ENCODE measurements at regions not wholly inside any gene's neighbourhood (a gene's known extent, or its start where the extent isn't known, plus 50 kb on each side); places are given as distances from the start of the nearest gene placed in this dataset.

DNA sequence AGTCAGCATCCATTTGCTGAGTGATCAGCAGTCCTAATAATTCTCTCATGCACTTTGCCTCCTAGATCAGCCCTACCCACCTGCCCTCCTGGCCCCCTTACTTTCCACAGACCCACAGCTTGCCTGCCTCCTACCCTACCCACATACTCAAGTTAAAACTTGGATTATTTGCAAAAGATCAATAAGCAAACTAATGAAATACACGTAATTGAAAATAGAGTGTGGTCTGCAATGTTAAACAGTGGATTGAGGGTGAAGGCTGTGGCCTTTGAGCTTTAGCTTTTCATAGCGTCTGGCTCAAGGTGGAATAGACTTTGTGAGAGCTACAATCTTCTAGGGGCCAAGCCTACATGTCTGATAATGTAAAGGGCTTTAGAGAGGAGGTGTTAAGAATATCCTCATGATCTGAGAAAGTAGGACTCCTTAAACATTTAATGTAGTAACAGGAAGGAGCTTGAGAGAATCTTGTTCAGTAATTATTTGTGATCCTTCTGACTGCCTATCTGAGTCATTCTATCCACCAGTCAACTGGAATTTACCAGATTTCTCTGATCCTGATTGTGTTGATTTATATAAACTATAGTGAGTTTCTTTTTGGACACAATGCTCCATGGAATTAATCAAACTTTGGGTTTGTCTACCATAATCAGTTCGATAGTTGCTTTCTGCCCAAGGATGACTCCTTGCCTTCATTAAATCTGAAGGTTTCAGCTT lies 310.0 kb downstream of the HRH4 start:
- TF ChIP-seq POLR2AphosphoS5 (IDR thresholded peaks at IDR 0.05; ENCODE audit: low read depth, low read length) (no peak), TAF1 (IDR thresholded peaks at IDR 0.05; ENCODE audit: borderline replicate concordance, insufficient read depth, low read length) (no peak)
